ENCODE measurements at regions not wholly inside any gene's neighbourhood (a gene's known extent, or its start where the extent isn't known, plus 50 kb on each side); places are given as distances from the start of the nearest gene placed in this dataset.

DNA sequence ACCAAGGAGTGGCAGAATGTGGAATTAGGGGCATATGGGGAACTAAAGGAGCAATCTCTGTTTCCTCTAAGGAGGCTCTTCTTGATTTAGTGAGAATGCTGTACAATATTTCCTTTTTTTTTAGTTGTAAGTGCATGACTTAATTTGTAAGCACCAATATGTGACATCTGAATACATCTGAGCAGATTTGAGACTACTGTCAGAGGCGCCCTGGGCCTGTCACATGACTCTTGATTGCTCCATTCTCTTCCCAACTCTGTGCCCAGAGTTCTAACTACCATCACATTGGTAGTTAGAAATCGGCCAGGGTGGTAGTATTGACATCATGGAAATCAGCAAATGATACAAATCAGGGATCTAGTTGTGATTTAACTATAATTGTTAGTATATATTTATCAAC, 110.1 kb upstream of the LMO4 start:
- TF ChIP-seq, protein P1, sequence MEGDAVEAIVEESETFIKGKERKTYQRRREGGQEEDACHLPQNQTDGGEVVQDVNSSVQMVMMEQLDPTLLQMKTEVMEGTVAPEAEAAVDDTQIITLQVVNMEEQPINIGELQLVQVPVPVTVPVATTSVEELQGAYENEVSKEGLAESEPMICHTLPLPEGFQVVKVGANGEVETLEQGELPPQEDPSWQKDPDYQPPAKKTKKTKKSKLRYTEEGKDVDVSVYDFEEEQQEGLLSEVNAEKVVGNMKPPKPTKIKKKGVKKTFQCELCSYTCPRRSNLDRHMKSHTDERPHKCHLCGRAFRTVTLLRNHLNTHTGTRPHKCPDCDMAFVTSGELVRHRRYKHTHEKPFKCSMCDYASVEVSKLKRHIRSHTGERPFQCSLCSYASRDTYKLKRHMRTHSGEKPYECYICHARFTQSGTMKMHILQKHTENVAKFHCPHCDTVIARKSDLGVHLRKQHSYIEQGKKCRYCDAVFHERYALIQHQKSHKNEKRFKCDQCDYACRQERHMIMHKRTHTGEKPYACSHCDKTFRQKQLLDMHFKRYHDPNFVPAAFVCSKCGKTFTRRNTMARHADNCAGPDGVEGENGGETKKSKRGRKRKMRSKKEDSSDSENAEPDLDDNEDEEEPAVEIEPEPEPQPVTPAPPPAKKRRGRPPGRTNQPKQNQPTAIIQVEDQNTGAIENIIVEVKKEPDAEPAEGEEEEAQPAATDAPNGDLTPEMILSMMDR (IDR thresholded peaks at IDR 0.05; ENCODE audit: poor library complexity, severe bottlenecking): no peak
- no peak overlapping the region for H3K27ac ChIP-seq (ENCODE audit: poor library complexity, severe bottlenecking)

DNA sequence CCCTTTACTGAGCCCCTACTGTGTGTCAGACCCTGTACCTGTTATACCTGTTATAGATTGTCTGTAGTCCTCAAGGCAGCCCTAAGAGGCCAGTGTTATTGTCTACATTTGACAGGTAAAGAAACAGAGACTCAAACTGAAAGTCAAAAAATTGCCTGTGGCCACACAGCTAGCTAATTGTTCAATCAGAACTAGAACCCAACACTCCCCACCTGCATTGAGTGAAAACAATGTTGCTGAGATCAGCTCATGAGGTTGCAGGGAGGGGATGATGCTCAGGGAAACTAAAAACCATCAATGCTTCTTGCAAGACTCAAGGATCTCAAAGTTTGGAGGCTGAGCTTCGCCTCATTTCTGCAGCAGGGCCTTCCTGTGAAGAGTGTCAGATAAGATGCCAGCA, 109.5 kb upstream of the LMO4 start:
- no peaks in the 10 kb centered on the region for H3K36me3 ChIP-seq (ENCODE audit: low read depth)
- DNase-seq (ENCODE audit: low spot score): no peak
- H3K9me3 ChIP-seq (ENCODE audit: severe bottlenecking): no peaks in the 10 kb centered on the region
- H3K4me3 ChIP-seq (ENCODE audit: severe bottlenecking): no peak overlapping the region
- ATAC-seq (ENCODE audit: low read depth): no peak
- peak overlapping the region; percentile 43 for H3K27ac ChIP-seq (ENCODE audit: poor library complexity, severe bottlenecking)
- H3K4me1 ChIP-seq (ENCODE audit: insufficient read depth, poor library complexity, severe bottlenecking): peaks cover 24% of the 10 kb centered on the region
- no peaks in the 10 kb centered on the region for H3K27me3 ChIP-seq (ENCODE audit: insufficient read depth, poor library complexity, severe bottlenecking)
- TF ChIP-seq, protein P1 (IDR thresholded peaks at IDR 0.05; ENCODE audit: poor library complexity, severe bottlenecking): no peak

More for the DNA sequence above, 110.1 kb upstream of the LMO4 start:
- ATAC-seq (ENCODE audit: low read depth) (no peak), DNase-seq (ENCODE audit: low spot score) (no peak)
- Histone ChIP-seq H3K4me1 (ENCODE audit: insufficient read depth, poor library complexity, severe bottlenecking) (peaks cover 20% of the 10 kb centered on the region), H3K4me3 (ENCODE audit: severe bottlenecking) (no peak overlapping the region), H3K36me3 (ENCODE audit: low read depth) (no peaks in the 10 kb centered on the region), H3K9me3 (ENCODE audit: severe bottlenecking) (no peaks in the 10 kb centered on the region), H3K27me3 (ENCODE audit: insufficient read depth, poor library complexity, severe bottlenecking) (no peaks in the 10 kb centered on the region)

DNA sequence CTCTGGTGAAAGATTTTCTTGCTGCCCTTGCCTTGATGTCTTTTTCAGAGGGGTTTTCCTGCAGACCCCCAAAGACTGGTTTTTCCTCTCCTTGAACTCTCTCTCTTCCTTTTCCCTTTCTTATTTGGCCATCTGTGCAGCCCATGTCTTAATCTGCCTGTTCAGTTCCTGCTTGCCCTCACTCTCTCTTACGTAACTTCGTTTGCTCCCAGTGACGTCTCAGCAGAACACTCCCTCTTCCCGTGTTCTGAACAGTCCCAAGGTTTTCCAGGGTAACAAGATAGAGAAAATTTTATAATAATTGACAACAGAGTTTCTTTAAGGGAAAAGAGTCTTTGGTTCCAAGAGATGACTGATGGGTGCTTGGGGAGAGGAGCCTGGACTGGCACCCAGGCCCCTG, 109.1 kb upstream of the LMO4 start:
- ATAC-seq (ENCODE audit: low read depth) (no peak), DNase-seq (ENCODE audit: low spot score) (no peak)
- TF ChIP-seq, protein P1 (IDR thresholded peaks at IDR 0.05; ENCODE audit: poor library complexity, severe bottlenecking): no peak
- peaks cover 28% of the 10 kb centered on the region for H3K4me1 ChIP-seq (ENCODE audit: insufficient read depth, poor library complexity, severe bottlenecking)
- H3K4me3 ChIP-seq (ENCODE audit: severe bottlenecking): no peak overlapping the region
- H3K36me3 ChIP-seq (ENCODE audit: low read depth): no peaks in the 10 kb centered on the region
- H3K27ac ChIP-seq (ENCODE audit: poor library complexity, severe bottlenecking): peak overlapping the region; percentile 43
- H3K27me3 ChIP-seq (ENCODE audit: insufficient read depth, poor library complexity, severe bottlenecking): no peaks in the 10 kb centered on the region
- H3K9me3 ChIP-seq (ENCODE audit: severe bottlenecking): no peaks in the 10 kb centered on the region

DNA sequence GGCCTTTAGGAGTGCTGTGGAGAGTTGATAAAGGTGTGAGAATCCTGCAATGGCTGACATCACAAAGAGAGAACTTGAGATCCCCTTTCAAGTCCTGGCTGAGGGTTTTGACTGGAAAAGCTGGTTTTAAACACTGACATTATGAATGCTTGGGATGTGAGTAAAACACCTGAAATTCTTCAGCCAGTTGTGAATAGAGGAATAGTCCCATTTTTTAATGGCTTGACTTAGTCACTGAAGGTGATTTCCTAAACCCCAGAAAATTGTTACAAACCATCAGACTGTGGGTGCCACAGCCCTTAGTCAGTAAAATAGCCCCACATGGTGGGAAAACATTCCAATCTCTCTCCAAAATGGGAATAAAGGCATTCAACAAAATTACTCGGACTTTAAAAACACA, 107.7 kb upstream of the LMO4 start:
- ATAC-seq (ENCODE audit: low read depth): peak; percentile 37; the same call in 2 of the 3 replicates
- Histone ChIP-seq H3K36me3 (ENCODE audit: low read depth) (no peaks in the 10 kb centered on the region), H3K9me3 (ENCODE audit: severe bottlenecking) (no peaks in the 10 kb centered on the region), H3K27me3 (ENCODE audit: insufficient read depth, poor library complexity, severe bottlenecking) (no peaks in the 10 kb centered on the region), H3K4me3 (ENCODE audit: severe bottlenecking) (no peak overlapping the region), H3K4me1 (ENCODE audit: insufficient read depth, poor library complexity, severe bottlenecking) (peaks cover 37% of the 10 kb centered on the region), H3K27ac (ENCODE audit: poor library complexity, severe bottlenecking) (peak overlapping the region; percentile 43)
- TF ChIP-seq, protein P1 (IDR thresholded peaks at IDR 0.05; ENCODE audit: poor library complexity, severe bottlenecking): no peak
- DNase-seq (ENCODE audit: low spot score): no peak

DNA sequence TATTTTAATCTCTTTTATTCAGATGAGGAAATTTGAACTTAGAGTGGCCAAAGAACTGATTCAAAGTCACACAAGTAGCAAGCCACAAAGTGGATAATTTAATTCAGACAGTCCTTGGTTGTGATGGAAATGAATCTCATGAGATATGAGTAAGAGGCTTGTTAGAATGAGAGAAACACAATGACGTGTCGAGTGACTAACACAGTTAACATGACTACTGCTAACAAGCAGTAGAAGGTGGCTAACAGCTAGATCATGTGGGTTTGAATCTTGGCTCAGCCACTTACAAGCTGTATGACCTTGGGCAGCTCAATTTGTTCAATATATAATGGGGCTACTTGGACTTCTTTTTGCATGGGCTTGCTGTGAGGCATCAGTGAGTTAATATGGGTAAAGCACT, 104.5 kb upstream of the LMO4 start:
- no peak overlapping the region for H3K4me3 ChIP-seq (ENCODE audit: severe bottlenecking)
- peaks cover 43% of the 10 kb centered on the region for H3K4me1 ChIP-seq (ENCODE audit: insufficient read depth, poor library complexity, severe bottlenecking)
- TF ChIP-seq, protein P1 (IDR thresholded peaks at IDR 0.05; ENCODE audit: poor library complexity, severe bottlenecking): no peak
- ATAC-seq (ENCODE audit: low read depth): peak; percentile 82
- no peaks in the 10 kb centered on the region for H3K27me3 ChIP-seq (ENCODE audit: insufficient read depth, poor library complexity, severe bottlenecking)
- no peak for DNase-seq (ENCODE audit: low spot score)
- peak overlapping the region; percentile 81 for H3K27ac ChIP-seq (ENCODE audit: poor library complexity, severe bottlenecking)
- no peaks in the 10 kb centered on the region for H3K9me3 ChIP-seq (ENCODE audit: severe bottlenecking)
- H3K36me3 ChIP-seq (ENCODE audit: low read depth): no peaks in the 10 kb centered on the region

Data from RWPE2 (cell line).